SK-N-MC (cell line): ENCODE measurements at regions not wholly inside any gene's neighbourhood (a gene's known extent, or its start where the extent isn't known, plus 50 kb on each side); places are given as distances from the start of the nearest gene placed in this dataset.

Experiments
- EZH2 ChIP-seq: fragments of 200-600 bp; sonication (generic); IDR thresholded peaks from one replicate; pipeline ENCODE4 v1.6.1; 2017; ENCODE audit warnings: antibody characterized with exemption
- POLR2AphosphoS5 ChIP-seq: IDR thresholded peaks from 2 replicates; pipeline ENCODE4 v1.6.1; 2012; ENCODE audit warnings: mild to moderate bottlenecking, low read depth, low read length, borderline replicate concordance

- no peak for TF ChIP-seq EZH2
- TF ChIP-seq POLR2AphosphoS5: no peak
These were observed 127.5 kb upstream of the TNPO1 start for GRCh38 chr5:72688916-72689315.
